ENCODE measurements at regions not wholly inside any gene's neighbourhood (a gene's known extent, or its start where the extent isn't known, plus 50 kb on each side); places are given as distances from the start of the nearest gene placed in this dataset.

DNA sequence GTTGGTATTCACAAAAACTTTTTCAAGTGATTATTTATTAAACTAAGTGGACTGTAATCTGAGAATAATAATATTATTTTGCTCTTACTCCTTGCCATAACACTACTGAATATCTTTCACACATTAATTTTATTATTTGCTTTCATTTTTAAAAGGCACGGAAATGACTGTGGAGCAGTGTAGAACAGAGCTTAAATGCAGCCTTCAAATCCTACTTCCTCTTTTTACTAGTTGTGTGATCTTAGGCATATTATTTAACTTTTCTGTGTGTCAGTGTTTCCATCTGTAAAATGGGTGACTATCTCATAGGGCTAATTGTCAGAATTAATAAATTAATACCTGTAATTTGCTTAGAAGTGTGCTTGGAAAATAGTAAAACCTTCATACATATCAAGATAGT is 55.5 kb upstream of the SLC8A1 start:
- DNase-seq, result no peak

DNA sequence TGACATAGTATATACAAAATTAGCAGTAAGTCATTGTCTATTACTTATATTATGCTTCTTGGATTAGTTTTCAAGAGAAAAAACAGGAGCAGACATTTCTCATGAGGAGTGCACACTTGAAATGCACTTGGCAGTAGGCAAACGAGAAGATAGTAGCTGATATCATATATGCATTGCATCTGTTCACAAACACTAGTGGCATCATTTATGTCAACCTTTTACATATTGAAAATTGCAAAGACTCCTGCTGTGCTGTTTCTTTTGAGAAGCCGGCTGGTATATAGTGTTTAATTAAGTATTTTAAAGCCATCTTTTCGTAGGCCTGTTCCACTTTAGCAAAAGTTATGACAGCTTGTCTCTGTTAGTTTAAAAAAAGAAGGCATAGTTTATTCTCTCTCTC is 58.4 kb upstream of the SLC8A1 start:
- DNase-seq, result no peak

DNA sequence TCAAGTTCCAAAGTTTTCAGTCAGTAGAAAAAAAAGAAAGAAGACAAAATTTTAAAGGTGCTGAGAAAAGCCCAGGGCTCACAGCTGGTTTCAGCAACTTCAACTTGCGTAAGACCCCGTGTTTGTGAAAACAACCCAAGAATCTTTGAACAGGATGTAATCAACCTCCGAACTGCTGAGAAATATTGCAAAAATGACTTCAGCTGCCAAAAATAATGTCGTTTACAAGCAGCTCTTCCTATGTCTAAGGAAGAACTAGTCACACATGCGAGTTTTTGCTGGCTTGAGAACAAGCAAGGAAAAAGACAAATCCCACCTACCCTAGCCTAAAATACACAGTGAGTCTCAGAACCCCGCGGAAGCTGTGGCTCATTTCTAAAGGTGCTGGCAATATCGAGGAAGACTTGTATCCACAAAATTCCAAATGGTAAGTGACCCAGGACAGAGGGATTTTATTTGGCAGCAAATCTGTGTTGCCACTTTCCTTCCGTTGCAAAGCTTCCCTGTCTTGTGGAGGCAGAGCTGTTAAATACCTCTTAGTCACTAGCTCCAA is 59.8 kb upstream of the SLC8A1 start:
- DNase-seq, result no peak

DNA sequence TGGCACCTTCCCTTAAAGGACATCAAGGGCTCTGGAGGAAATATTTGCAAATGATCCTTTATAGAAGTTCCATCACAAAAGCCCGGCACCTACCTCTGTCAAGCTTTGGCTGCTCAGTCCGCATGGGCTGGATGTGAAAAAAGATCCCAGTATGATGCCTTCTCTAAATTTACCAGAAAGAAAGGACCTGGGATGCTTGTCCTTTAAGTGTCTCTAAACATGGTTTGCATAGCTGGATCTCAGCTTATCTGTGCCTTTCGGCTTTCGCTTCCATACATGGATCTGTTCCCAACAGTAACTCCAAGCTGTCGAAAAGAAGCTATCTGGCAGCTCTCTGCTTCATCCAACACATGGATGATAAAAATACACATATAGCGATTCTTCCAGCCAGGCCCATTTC is 60.4 kb upstream of the SLC8A1 start:
- no peak for DNase-seq

DNA sequence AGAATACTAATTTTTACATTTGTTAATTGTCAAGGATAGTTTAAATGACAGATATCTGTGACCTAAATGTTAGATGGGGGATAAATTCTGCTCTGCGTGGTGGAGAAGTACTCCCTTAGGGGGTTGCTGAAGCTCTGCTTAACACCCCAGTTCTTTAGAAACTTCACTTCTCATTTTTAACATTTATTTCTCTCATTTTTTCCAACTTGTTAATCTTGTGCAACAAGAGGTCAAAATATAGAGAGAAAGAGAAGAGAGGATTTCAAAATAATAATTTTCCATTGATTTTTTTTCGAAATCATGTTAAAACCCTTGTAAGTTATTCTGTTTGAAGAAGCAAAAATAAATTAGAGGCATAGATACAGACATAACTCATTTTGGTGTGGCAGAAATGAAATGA is 61.3 kb upstream of the SLC8A1 start:
- DNase-seq, result no peak

DNA sequence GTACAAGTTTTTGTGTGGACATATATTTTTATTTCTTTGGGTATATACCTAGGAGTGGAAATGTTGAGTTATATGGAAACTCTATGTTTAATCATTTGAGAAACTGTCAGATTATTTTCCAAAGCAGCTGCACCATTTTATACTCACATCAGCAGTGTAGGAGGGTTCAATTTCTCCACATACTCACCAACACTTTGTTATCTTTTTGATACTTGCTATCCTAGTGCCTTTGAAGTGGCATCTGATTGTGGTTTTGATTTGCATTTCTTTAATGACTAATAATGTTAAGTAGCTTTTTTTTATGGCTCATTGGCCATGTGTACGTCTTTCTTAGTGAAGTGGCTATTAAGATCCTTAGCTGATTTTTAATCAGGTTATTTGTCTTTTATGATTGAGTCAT is 64.7 kb upstream of the SLC8A1 start:
- no peak for DNase-seq

DNA sequence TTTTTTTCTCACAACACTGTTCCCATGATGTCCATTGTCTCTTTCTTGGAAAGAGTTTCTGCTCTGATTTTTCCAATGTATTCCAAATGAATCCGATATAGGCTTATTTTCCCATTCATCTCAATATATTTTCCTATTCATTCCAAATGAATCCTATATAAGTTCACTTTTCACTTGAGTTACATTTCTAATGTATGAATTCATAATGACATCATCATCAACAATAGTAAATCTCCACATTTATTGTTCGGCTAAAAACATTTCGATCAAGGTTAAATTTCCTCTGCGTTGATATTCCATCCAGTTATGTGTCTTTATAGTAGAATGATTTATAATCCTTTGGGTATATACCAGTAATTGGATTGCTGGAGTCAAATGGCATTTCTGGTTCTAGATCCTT is 76.7 kb upstream of the SLC8A1 start:
- DNase-seq, result no peak

DNA sequence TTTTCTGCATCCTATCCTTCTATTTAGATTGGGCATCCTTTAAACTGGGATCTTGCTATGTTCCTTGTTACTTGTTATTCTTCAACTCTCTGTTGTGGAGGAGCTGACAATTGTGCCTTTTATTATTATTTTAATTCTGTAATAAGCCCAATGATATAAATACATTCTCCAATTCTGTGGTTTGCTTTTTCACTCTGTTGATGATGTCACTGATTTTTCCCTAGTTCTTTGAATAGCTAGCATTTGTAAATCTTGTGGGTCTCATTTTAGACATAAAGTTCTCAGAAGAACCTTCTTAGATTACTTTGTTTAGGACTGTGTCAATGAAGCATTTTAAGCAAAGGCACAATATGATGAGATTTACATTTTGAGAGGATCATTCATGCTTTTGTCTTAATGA is 79.5 kb upstream of the SLC8A1 start:
- DNase-seq, result no peak

DNA sequence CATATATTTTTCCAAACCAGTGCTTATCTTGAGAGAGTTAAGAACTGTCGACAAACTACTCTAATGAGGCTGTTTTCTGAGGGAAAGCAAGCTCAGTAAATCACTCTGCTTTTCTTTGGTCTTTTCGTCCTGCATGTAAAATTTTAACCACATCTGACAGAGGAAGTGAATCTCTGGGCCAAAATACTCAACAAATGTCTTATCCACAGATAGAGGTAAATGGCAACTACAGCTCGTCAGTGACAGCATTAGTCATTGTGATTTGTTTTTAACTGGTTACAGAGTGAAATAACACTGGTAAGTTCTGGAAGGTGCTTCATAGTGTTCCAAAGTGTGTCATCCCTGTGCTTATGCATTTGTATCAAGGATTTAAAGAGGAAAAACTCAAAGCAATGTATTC is 82.6 kb upstream of the SLC8A1 start:
- DNase-seq, result no peak

DNA sequence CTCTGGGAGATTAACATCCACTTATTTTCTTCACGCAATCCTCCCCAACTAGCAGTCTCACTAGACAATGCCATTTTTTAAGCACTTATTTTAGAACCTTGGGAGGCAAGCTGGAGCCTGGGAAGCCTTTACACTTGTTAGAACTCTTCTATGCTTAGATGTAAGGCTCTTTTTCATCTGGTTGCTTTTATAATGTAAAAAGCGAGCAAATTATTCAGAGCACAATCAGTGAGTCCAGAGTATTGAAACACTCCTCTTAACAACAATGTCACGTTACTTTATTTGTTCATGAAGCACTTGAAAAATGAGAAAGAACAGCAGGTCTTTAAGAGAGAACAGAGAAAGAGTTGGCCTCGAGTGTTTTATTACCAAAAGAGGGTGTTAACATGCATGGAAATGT is 84.1 kb upstream of the SLC8A1 start:
- no peak for DNase-seq

DNA sequence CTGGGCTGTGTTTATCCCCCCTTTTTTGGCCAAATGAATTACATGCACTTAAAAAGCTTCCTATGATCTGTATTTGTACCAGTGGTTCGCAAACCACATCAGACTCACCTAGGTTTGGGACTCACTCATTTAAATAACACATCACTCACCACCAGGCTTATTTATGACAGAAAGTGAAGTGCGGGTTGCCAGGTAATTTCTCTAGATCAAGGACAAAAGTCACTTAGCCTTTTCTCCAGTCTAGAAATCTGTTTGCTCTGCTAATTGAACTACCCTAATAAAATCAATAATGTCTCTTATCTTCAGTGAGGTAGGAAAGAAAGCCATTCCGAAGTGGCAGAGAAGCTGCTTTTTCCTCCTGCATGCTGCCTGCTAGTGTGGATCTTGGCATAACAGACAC is 88.1 kb upstream of the SLC8A1 start:
- no peak for DNase-seq

DNA sequence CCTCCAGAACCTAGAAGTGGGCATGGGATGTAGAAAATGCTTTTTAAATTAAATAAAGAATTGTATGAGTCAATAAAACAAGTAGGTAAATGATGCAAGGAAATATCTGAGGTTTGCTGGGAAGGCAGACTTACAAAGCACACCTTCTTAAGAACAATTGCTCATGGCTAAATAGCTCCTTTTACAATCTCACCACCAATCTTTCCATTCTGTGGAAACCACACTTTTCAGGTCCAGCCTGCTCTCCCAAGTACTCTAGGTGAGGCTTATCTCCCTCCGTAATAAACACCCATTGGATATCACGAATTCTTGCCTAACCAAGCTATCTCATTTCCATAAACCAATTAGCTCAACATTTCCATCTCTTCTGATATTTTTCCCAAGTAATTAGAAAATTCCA is 91.5 kb upstream of the SLC8A1 start:
- no peak for DNase-seq

DNA sequence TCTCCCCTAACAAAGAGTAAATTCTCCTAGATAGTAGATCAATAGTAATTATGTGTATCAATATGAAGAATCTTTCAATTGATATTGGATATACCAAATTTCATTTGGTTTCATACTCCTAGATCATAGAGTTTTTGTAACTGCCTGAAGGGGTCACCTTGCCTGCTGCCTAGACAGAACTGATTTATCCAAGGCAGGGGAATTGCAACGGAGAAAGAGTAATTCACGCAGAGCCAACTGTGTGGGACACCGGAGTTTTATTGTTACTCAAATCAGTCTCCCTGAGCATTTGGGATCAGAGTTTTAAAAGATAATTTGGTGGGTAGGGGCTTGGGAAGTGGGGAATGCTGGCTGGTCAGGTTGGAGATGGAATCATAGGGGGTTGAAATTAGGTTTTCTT is 92.2 kb upstream of the SLC8A1 start:
- DNase-seq, result no peak

DNA sequence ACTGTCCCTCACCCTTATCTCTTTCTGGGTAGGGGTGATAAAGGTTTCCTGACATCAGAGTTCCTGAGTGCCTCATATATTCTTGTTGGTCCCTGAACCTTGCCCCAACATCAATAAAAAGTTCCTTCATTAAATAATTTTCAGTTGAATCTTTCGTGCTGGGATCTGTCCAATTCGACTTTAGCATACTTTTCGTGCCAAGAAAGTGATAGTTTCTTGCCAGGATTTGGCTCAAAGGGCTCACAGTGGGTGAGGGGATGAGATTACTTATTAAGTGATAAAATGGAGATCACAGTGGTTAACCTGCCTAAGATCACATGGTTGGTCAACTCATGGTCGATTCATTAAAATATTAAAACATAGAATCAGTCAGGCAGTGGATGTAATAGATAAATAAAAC is 93.8 kb upstream of the SLC8A1 start:
- no peak for DNase-seq

DNA sequence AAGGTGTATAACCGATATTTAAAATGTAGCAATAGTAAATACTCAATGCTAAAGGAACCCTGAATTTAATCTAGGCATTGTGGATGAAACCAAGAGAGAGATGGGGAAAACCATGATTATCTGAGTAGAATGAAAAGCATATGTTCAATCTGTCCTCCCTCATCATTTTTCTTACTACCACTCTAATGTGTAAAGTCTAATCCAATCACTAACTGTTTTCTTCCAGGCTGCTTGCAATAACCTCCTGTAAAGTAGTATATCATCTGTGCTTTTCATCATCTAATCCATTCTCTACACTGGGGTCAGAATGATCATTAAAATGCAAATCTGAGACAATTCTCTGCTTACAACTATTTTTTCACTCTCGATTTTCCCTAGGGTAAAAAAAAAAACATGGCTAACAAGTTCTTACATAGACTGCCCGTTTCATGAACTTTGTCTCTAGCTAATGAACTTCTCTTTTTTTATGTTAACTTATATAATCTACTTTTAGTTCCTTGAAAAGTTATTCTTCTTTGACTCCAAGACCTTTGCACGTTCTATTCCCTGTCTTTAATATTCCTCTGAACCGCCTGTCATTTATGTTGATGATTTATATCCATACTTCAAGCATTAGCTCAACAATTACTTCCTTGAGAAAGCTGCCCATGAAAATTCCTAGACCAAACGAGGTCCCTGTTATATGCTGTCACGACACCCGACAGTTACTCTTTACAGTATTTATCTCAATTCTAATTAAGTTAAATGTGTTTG is 94.7 kb upstream of the SLC8A1 start:
- DNase-seq, result no peak

DNA sequence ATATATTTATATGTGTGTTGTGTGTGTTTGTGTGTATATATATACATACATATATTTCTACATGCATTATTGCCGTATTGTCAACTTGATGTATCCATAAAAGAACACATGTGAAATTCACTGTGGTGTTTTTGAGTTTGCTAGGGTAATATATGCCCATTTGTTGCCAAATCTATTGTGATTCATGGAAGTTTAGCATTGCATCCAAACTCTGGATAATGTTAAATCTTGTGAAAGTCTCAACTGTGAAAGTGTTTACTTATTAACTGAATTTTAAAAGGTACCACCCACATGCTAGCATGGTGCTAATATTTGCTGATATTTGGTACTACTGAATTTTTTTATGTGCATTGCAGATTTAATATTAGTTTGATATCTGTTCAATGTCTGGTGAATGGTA is 96.6 kb upstream of the SLC8A1 start:
- no peak for DNase-seq

DNA sequence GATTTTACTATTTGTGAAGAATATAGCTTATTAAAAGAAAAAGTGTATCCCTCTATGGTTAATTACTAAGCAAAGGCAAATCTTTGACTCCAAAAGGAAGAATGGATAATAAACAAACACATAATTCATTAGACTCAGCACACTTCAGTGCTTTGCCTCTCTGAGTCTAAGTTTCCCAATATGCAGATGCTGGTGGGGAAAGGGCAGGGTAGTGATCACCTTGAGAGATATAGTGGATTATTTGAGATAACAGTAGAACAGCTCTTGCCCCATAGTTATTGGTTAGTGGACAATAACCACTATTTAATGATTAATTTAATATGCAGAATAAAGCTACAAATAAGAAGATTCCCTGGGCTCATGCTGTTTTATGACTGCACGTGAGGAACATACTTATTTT is 98.2 kb upstream of the SLC8A1 start:
- no peak for DNase-seq

DNA sequence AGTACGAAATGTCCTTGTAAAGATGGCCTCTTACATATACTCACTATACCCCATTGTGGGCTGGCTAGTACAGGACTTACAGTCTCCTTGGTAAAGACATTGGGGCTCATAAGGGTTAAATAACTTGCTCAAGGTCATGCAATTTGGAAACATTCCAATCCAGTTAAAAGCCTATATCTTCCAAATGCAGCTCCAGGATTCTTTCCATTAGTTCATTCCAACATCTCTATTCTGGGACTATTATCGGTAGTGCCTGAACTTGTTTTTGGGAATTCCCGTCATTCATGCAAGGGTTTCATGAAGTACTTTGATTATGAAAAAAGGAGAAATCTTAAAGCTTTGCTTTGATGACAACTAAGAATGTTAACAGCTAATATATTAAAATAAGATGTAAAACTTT is 99.2 kb upstream of the SLC8A1 start:
- no peak for DNase-seq

DNA sequence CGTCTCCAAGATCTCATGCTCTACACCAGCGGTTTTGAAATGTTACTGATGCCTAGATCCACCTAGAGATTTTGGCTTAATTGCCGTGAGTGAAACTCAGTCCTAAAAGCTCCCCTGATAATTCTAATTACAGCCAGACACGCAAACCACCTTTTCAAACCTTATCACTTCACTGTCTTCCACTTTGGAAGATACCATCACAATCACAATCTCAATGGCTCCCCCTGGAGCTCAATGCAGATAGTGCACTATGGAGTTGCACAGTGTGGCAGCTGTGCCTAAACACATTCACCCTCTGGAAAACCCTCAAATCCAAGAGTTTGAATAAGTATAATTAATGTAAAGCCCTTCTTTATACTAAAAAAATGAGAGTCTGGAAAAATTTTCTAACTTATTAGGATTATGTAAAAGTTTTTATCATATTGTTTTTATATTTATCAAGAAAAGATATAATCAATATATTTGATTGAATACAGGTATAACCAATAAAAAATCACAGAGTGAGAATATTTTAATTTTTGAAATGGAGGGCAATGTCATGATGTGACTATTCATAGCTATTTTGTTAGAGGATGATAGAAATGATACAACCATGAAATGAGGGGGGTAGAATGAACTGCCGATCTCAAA is 102.9 kb upstream of the SLC8A1 start:
- DNase-seq, result peak; percentile 70

DNA sequence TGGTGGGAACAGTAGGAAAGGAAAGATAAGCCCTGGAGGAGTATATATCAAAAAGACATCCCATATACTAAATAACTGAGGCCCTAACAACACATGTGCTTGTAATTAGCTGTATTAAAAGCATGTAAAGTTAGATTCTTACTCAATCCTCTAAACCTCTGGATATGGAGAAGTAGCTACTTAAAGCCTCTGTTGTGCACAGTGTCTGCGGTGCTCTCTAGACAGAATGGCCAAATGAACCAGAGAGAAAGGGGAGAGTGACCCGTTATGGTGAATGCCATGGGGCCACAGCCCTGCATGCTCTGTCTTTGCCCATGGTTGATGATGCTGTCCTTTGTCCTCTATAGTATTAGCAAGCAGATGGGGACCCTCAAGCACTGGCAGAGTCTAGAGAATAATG is 104.4 kb upstream of the SLC8A1 start:
- no peak for DNase-seq

DNA sequence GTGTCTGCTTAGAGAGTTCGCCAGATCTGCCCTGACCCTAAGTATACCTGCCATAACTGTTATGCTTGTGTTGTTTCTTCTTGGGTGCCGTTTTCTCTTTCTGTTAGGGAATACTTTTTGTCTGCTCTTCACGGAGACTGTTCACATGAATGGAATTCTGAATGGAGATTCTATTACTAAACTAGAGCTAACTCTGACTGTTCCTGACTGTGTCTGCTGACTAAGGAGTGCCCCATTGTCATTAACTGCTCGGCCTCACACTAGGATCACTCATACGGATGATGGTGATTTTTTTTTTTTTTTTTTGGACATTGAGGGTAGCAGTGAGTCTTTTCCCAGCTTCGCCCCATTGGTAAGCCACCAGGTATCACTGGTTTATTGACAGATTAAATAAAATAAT is 104.8 kb upstream of the SLC8A1 start:
- DNase-seq, result no peak

DNA sequence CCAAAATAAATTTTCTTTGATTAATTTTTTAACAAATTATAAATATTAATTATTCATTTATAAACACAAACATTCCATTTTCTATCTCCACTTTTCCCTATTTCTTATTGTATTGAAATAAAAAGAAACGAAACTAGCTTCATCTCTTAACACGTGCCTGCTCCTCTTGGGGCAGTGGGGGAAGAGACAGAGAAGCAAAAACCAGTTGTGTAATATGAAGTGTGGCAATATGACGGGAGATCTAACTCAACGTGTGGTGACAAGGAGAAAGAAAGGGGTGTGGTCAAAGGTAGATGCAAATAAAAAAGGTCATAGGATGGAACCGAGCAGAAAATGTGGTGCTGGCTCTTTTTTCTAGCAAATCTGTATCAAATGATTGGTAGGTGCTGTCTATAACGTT is 106.9 kb upstream of the SLC8A1 start:
- DNase-seq, result no peak

DNA sequence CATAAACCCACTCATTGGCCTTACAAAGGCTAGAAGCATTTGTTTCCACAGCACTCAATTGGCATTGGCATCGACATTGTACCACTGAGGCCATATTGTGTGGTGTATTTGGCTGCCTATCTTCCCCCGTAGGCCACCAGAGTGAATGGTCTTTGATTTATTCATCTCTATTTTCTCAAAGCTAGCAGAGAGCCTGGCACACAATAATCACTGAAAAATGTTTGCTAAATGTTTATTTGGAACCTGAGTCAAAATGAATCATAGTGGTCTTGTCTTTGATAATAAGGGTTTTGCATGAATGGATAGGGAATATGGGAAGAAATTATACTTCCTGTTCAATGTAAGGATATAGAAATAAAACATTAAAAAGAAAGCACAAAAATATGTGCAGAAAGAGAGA is 107.3 kb upstream of the SLC8A1 start:
- no peak for DNase-seq

DNA sequence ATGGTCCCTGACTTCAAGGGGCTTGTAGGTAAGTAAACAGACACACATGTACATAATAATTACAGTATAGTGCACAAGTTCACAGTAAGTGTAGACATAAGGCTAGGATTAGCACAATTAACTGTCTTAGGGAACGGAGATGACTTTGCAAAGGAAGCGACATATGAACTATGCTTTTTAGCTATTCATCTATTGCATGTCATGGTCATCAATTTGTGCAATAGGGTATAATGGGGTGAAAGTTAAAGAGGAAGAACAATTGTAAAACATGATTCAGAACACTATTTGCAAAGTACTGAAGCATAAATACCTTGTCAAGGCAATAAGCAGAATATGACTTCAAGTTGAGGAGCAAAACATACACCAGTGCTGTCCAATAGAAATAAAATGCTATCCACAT is 112.3 kb upstream of the SLC8A1 start:
- no peak for DNase-seq

DNA sequence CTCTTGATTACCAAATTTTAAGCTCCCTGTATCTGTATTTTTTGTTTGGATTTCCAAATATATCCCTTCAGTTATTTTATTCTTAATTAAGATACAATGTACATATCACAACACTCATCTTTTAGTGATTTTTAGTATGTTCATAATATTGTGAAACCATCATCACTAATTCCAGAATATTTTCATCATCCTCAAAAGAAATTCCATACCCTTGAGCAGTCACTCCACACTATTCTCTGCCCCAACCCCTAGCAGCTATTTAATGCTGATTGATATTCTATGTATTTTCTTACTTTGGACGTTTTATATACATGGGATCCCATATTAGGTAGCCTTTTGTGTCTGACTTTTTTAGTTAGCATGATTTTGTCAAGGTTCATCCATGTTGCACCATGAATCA is 127.4 kb upstream of the SLC8A1 start:
- DNase-seq, result no peak

Data from NCI-H1694 (cell line).